ENCODE measurements at regions not wholly inside any gene's neighbourhood (a gene's known extent, or its start where the extent isn't known, plus 50 kb on each side); places are given as distances from the start of the nearest gene placed in this dataset.

DNA sequence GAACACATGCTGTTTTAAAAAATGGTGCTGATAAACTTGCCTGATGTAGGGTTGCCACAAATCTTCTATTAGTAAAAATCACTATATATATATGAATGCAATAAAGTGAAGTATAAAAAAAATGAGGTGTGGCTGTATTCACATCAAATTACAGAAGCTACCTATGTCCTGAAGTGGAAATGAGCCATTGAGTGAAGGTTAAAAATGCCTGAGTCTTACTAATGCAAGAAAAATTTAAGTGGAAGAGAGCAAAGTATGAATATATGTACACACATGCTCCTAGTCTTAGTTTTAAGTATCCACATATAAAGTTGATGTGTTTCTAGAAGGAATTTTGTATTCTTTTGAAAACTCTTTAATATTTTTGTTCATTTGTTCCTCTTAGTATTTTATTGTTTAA, 808.3 kb upstream of the MAN1A1 start:
- H3K79me2 ChIP-seq (replicated peaks; ENCODE audit: insufficient read depth): no peaks in the 10 kb centered on the region
- Mint-ChIP-seq H3K4me1 (peaks cover 2% of the 10 kb centered on the region; the same call in 2 of the 3 replicates), H3K27me3 (ENCODE audit: insufficient read depth, low read depth, poor library complexity) (no peaks in the 10 kb centered on the region), H3K36me3 (ENCODE audit: low read depth) (no peaks in the 10 kb centered on the region), H3K9me3 (no peaks in the 10 kb centered on the region; the same call in 2 of the 3 replicates), H3K4me3 (no peak overlapping the region), H3K27ac (no peak overlapping the region)
- H3K27me3 ChIP-seq (ENCODE audit: insufficient read depth): no peaks in the 10 kb centered on the region
- DNase-seq (ENCODE audit: low spot score): no peak
- TF ChIP-seq STAT1 (IDR thresholded peaks at IDR 0.05; ENCODE audit: unreplicated experiment): no peak
- no peak for TF ChIP-seq CREB1 (CRISPR knock-in tag; IDR thresholded peaks at IDR 0.05; ENCODE audit: low read depth)
- TF ChIP-seq EZH2phosphoT487 (IDR thresholded peaks at IDR 0.05; ENCODE audit: unreplicated experiment): no peak
- TF ChIP-seq REST (IDR thresholded peaks at IDR 0.05; ENCODE audit: unreplicated experiment): no peak
- TF ChIP-seq CTCF (conservative IDR thresholded peaks at IDR 0.05; ENCODE audit: low read depth in 2 of 2): no peak
- TF ChIP-seq ZNF114 (CRISPR knock-in tag; IDR thresholded peaks at IDR 0.05): no peak
- TF ChIP-seq, protein P1, sequence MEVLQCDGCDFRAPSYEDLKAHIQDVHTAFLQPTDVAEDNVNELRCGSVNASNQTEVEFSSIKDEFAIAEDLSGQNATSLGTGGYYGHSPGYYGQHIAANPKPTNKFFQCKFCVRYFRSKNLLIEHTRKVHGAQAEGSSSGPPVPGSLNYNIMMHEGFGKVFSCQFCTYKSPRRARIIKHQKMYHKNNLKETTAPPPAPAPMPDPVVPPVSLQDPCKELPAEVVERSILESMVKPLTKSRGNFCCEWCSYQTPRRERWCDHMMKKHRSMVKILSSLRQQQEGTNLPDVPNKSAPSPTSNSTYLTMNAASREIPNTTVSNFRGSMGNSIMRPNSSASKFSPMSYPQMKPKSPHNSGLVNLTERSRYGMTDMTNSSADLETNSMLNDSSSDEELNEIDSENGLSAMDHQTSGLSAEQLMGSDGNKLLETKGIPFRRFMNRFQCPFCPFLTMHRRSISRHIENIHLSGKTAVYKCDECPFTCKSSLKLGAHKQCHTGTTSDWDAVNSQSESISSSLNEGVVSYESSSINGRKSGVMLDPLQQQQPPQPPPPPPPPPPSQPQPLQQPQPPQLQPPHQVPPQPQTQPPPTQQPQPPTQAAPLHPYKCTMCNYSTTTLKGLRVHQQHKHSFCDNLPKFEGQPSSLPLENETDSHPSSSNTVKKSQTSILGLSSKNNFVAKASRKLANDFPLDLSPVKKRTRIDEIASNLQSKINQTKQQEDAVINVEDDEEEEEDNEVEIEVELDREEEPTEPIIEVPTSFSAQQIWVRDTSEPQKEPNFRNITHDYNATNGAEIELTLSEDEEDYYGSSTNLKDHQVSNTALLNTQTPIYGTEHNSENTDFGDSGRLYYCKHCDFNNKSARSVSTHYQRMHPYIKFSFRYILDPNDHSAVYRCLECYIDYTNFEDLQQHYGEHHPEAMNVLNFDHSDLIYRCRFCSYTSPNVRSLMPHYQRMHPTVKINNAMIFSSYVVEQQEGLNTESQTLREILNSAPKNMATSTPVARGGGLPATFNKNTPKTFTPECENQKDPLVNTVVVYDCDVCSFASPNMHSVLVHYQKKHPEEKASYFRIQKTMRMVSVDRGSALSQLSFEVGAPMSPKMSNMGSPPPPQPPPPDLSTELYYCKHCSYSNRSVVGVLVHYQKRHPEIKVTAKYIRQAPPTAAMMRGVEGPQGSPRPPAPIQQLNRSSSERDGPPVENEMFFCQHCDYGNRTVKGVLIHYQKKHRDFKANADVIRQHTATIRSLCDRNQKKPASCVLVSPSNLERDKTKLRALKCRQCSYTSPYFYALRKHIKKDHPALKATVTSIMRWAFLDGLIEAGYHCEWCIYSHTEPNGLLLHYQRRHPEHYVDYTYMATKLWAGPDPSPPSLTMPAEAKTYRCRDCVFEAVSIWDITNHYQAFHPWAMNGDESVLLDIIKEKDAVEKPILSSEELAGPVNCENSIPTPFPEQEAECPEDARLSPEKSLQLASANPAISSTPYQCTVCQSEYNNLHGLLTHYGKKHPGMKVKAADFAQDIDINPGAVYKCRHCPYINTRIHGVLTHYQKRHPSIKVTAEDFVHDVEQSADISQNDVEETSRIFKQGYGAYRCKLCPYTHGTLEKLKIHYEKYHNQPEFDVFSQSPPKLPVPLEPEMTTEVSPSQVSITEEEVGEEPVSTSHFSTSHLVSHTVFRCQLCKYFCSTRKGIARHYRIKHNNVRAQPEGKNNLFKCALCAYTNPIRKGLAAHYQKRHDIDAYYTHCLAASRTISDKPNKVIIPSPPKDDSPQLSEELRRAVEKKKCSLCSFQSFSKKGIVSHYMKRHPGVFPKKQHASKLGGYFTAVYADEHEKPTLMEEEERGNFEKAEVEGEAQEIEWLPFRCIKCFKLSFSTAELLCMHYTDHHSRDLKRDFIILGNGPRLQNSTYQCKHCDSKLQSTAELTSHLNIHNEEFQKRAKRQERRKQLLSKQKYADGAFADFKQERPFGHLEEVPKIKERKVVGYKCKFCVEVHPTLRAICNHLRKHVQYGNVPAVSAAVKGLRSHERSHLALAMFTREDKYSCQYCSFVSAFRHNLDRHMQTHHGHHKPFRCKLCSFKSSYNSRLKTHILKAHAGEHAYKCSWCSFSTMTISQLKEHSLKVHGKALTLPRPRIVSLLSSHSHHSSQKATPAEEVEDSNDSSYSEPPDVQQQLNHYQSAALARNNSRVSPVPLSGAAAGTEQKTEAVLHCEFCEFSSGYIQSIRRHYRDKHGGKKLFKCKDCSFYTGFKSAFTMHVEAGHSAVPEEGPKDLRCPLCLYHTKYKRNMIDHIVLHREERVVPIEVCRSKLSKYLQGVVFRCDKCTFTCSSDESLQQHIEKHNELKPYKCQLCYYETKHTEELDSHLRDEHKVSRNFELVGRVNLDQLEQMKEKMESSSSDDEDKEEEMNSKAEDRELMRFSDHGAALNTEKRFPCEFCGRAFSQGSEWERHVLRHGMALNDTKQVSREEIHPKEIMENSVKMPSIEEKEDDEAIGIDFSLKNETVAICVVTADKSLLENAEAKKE (CRISPR knock-in tag; IDR thresholded peaks at IDR 0.05): no peak
- TF ChIP-seq ZNF331 (CRISPR knock-in tag; IDR thresholded peaks at IDR 0.05; ENCODE audit: low read depth): no peak
- no peak for TF ChIP-seq POLR2AphosphoS5 (IDR thresholded peaks at IDR 0.05; ENCODE audit: low read depth)
- TF ChIP-seq JUNB (IDR thresholded peaks at IDR 0.05; ENCODE audit: unreplicated experiment): no peak
- TF ChIP-seq, protein P2, sequence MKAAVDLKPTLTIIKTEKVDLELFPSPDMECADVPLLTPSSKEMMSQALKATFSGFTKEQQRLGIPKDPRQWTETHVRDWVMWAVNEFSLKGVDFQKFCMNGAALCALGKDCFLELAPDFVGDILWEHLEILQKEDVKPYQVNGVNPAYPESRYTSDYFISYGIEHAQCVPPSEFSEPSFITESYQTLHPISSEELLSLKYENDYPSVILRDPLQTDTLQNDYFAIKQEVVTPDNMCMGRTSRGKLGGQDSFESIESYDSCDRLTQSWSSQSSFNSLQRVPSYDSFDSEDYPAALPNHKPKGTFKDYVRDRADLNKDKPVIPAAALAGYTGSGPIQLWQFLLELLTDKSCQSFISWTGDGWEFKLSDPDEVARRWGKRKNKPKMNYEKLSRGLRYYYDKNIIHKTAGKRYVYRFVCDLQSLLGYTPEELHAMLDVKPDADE (IDR thresholded peaks at IDR 0.05): no peak
- no peak for TF ChIP-seq NANOG (IDR thresholded peaks at IDR 0.05; ENCODE audit: borderline replicate concordance)
- TF ChIP-seq EZH2 (IDR thresholded peaks at IDR 0.05; ENCODE audit: low read depth, unreplicated experiment): no peak
- H3F3A ChIP-seq (replicated peaks; ENCODE audit: low read depth): no peaks in the 10 kb centered on the region
- H3K36me3 ChIP-seq (ENCODE audit: insufficient read depth): no peaks in the 10 kb centered on the region
- no peak overlapping the region for H3K4me3 ChIP-seq
- H4K20me1 ChIP-seq (replicated peaks; ENCODE audit: insufficient read depth): no peaks in the 10 kb centered on the region
- H3K4me1 ChIP-seq (ENCODE audit: insufficient read depth): no peaks in the 10 kb centered on the region
- no peak overlapping the region for H3K27ac ChIP-seq (ENCODE audit: low read depth)
- no peak overlapping the region for H2AFZ ChIP-seq
- H3K4me2 ChIP-seq: no peak overlapping the region
- no peak for ATAC-seq
- H3K9me2 ChIP-seq (ENCODE audit: insufficient read depth): no peaks in the 10 kb centered on the region; the same call in 1 of the 2 replicates
